Fibroblast of lung (primary cell): ENCODE measurements at regions not wholly inside any gene's neighbourhood (a gene's known extent, or its start where the extent isn't known, plus 50 kb on each side); places are given as distances from the start of the nearest gene placed in this dataset.

ENCODE experiments used
- DNase-seq, 2 donors: peaks; one replicate each; pipeline versions ENCODE4 v3.0.0 to v3.0.0-alpha.2; 2010; ENCODE audit warnings: low read depth in 2 of 2
- H2AFZ ChIP-seq: 2 replicates; pipeline ENCODE4 v1.5.1; 2012; ENCODE audit warnings: low read length, control low read depth, inconsistent platforms
- H3K27ac ChIP-seq: 2 replicates; pipeline ENCODE4 v1.5.1; 2011; ENCODE audit warnings: low read length, control low read depth; ENCODE audit not compliant: insufficient read depth
- H3K27me3 ChIP-seq: 2 replicates; pipeline ENCODE4 v1.5.1; 2011; ENCODE audit warnings: mild to moderate bottlenecking, low read length; ENCODE audit not compliant: control insufficient read depth, insufficient read depth
- H3K36me3 ChIP-seq: 2 replicates; pipeline ENCODE4 v1.5.1; 2011; ENCODE audit warnings: low read length; ENCODE audit not compliant: control insufficient read depth, insufficient read depth
- H3K4me1 ChIP-seq: 2 replicates; pipeline ENCODE4 v1.5.1; 2011; ENCODE audit warnings: low read length; ENCODE audit not compliant: control insufficient read depth, insufficient read depth; ENCODE audit errors: extremely low read depth
- H3K4me2 ChIP-seq: 2 replicates; pipeline ENCODE4 v1.5.1; 2011; ENCODE audit warnings: low read length, control low read depth; ENCODE audit not compliant: insufficient read depth; ENCODE audit errors: extremely low read depth
- H3K4me3 ChIP-seq, 4 experiments: fragments of 200-600 bp in 1 of 4; sonication (generic) in 1 of 4; replicated peaks in 1 of 4; 2 replicates each; pipeline ENCODE4 v1.5.1; 2011 to 2016; ENCODE audit warnings: low read length in 4 of 4, low read depth in 3 of 4, mild to moderate bottlenecking in 3 of 4, control low read depth in 2 of 4, inconsistent platforms in 1 of 4, mixed read lengths in 1 of 4; ENCODE audit not compliant: insufficient read depth in 1 of 4; ENCODE audit errors: control extremely low read depth in 1 of 4
- H3K79me2 ChIP-seq: 2 replicates; pipeline ENCODE4 v1.5.1; 2012; ENCODE audit warnings: mild to moderate bottlenecking, low read length, inconsistent platforms; ENCODE audit not compliant: control insufficient read depth, insufficient read depth
- H3K9ac ChIP-seq: 2 replicates; pipeline ENCODE4 v1.5.1; 2011; ENCODE audit warnings: mild to moderate bottlenecking, low read length, control low read depth; ENCODE audit not compliant: insufficient read depth
- H3K9me3 ChIP-seq: 2 replicates; pipeline ENCODE4 v1.5.1; 2012; ENCODE audit warnings: low read depth, low read length; ENCODE audit not compliant: control insufficient read depth, insufficient read depth
- H4K20me1 ChIP-seq: 2 replicates; pipeline ENCODE4 v1.5.1; 2011; ENCODE audit warnings: low read length; ENCODE audit not compliant: control insufficient read depth, insufficient read depth; ENCODE audit errors: extremely low read depth
- CTCF ChIP-seq, 2 donors: IDR thresholded peaks in 1 of 2; conservative IDR thresholded peaks in 1 of 2; 1 replicate in 1 of 2; 2 replicates in 1 of 2; pipeline ENCODE4 v1.5.1; 2011 to 2012; ENCODE audit warnings: low read length in 2 of 2, control low read depth in 1 of 2, inconsistent platforms in 1 of 2, low read depth in 1 of 2, mild to moderate bottlenecking in 1 of 2
- EZH2 ChIP-seq: IDR thresholded peaks from 2 replicates; pipeline ENCODE4 v1.5.1; 2012; ENCODE audit warnings: low read length, control low read depth, mild to moderate bottlenecking; ENCODE audit errors: missing control alignments

- no peaks in the 10 kb centered on the region for H4K20me1 ChIP-seq
- H3K4me2 ChIP-seq: no peak overlapping the region
- H3K9ac ChIP-seq: no peak overlapping the region
- H2AFZ ChIP-seq: no peak overlapping the region
- no peak overlapping the region for H3K27ac ChIP-seq
- no peaks in the 10 kb centered on the region for H3K79me2 ChIP-seq
- no peaks in the 10 kb centered on the region for H3K4me1 ChIP-seq
- no peaks in the 10 kb centered on the region for H3K36me3 ChIP-seq
- H3K9me3 ChIP-seq: no peaks in the 10 kb centered on the region
- DNase-seq: peak in 1 of 2 donors; percentile 70
- TF ChIP-seq CTCF (conservative IDR thresholded peaks at IDR 0.05 in 1 of 2, IDR thresholded peaks at IDR 0.05 in 1 of 2; ENCODE audit: low read depth in 1 of 2, low read length in 2 of 2) (no peak), EZH2 (no peak)
- no peak overlapping the region for H3K4me3 ChIP-seq
- no peaks in the 10 kb centered on the region for H3K27me3 ChIP-seq
These were observed 444.0 kb upstream of the PITX2 start for GRCh38 chr4:111066887-111067286.

GRCh38 chr4:111068883-111069282 is 446.0 kb upstream of the PITX2 start:
- no peak overlapping the region for H3K9ac ChIP-seq
- no peak overlapping the region for H2AFZ ChIP-seq
- H3K9me3 ChIP-seq: no peaks in the 10 kb centered on the region
- no peak for DNase-seq
- no peak overlapping the region for H3K27ac ChIP-seq
- TF ChIP-seq CTCF (conservative IDR thresholded peaks at IDR 0.05 in 1 of 2, IDR thresholded peaks at IDR 0.05 in 1 of 2; ENCODE audit: low read depth in 1 of 2, low read length in 2 of 2): no peak
- no peak for TF ChIP-seq EZH2
- H3K4me2 ChIP-seq: no peak overlapping the region
- no peaks in the 10 kb centered on the region for H3K4me1 ChIP-seq
- H4K20me1 ChIP-seq: no peaks in the 10 kb centered on the region
- H3K27me3 ChIP-seq: no peaks in the 10 kb centered on the region
- H3K36me3 ChIP-seq: no peaks in the 10 kb centered on the region
- H3K4me3 ChIP-seq: no peak overlapping the region
- no peaks in the 10 kb centered on the region for H3K79me2 ChIP-seq

- Histone ChIP-seq H3K9me3 (no peaks in the 10 kb centered on the region), H3K4me2 (no peak overlapping the region), H4K20me1 (no peaks in the 10 kb centered on the region), H3K4me1 (no peaks in the 10 kb centered on the region), H3K27me3 (no peaks in the 10 kb centered on the region), H3K27ac (no peak overlapping the region), H3K79me2 (no peaks in the 10 kb centered on the region), H2AFZ (no peak overlapping the region), H3K36me3 (no peaks in the 10 kb centered on the region), H3K9ac (no peak overlapping the region), H3K4me3 (no peak overlapping the region)
- no peak for DNase-seq
- TF ChIP-seq EZH2: no peak
- no peak for TF ChIP-seq CTCF (conservative IDR thresholded peaks at IDR 0.05 in 1 of 2, IDR thresholded peaks at IDR 0.05 in 1 of 2; ENCODE audit: low read depth in 1 of 2, low read length in 2 of 2)
These were observed 447.5 kb upstream of the PITX2 start for GRCh38 chr4:111070390-111070789.
